A549 (cell line): ENCODE measurements at regions not wholly inside any gene's neighbourhood (a gene's known extent, or its start where the extent isn't known, plus 50 kb on each side); places are given as distances from the start of the nearest gene placed in this dataset.
"Not testable (repeated sequence)": the region's sequence is repeated elsewhere in the genome, so short reads cannot be mapped to it uniquely, and the experiment has no call there.

ENCODE experiments used
- ATAC-seq, 2 experiments: fragments of 200-7000 bp in 1 of 2; fragments of >200 bp in 1 of 2; cut with Nextera tagmentation in 1 of 2; cut with Tn5 transposase in 1 of 2; 3 replicates each; pipeline versions ENCODE4 v1.8.0 to v1.9.1; 2018 to 2020; ENCODE audit warnings: mild to moderate bottlenecking in 1 of 2, moderate library complexity in 1 of 2
- CTCF ChIA-PET: fragments of 300-600 bp; sonication (Branson Sonifier 250); formaldehyde crosslinking; extraction: SDS; loops from one replicate; lab custom pipeline; 2021; ENCODE audit warnings: antibody characterized with exemption, inconsistent platforms; lab: Yijun Ruan, JAX
- POLR2A ChIA-PET: fragments of 350-600 bp; formaldehyde crosslinking; extraction: SDS; loops from one replicate; lab custom pipeline; 2021; ENCODE audit warnings: antibody characterized with exemption, inconsistent platforms; lab: Yijun Ruan, JAX
- DNase-seq, 2 experiments: peaks; one replicate each; pipeline versions ENCODE4 v3.0.0 to v3.0.0-alpha.2; 2011 to 2016; ENCODE audit warnings: low read depth in 1 of 2, low spot score in 1 of 2
- FAIRE-seq: peaks from 2 replicates; lab custom pipeline; 2011; peaks lifted over from hg19 to GRCh38; lab: Jason Lieb, UNC
- H3K27ac ChIP-seq, 2 experiments: fragments of >200 bp; sonication (Bioruptor Twin); formaldehyde crosslinking; 3 replicates each; pipeline ENCODE4 v1.5.1; 2016 to 2017
- H3K4me1 ChIP-seq: fragments of >200 bp; sonication (Bioruptor Twin); formaldehyde crosslinking; 3 replicates; pipeline ENCODE4 v1.6.1; 2016
- H3K4me2 ChIP-seq: fragments of >200 bp; sonication (Bioruptor Twin); formaldehyde crosslinking; 3 replicates; pipeline ENCODE4 v1.6.1; 2016
- H3K4me3 ChIP-seq: fragments of >200 bp; sonication (Bioruptor Twin); formaldehyde crosslinking; 3 replicates; pipeline ENCODE4 v1.5.1; 2016
- H3K9me3 ChIP-seq: fragments of >200 bp; sonication (Bioruptor Twin); formaldehyde crosslinking; 3 replicates; pipeline ENCODE4 v1.6.1; 2016
- CHD2 ChIP-seq: fragments of 150-350 bp; IDR thresholded peaks from 2 replicates; pipeline ENCODE4 v1.6.1; 2014; ENCODE audit warnings: low read length; ENCODE audit not compliant: partially characterized antibody
- CHD4 ChIP-seq: fragments of 200-600 bp; sonication (generic); IDR thresholded peaks from 2 replicates; pipeline ENCODE4 v1.6.1; 2016; ENCODE audit warnings: antibody characterized with exemption, mild to moderate bottlenecking, borderline replicate concordance
- FOSB ChIP-seq: fragments of 250-450 bp; sonication (Bioruptor Pico); IDR thresholded peaks from 2 replicates; pipeline ENCODE4 v1.5.0; 2020; ENCODE audit warnings: mild to moderate bottlenecking, moderate library complexity
- FOSL2 ChIP-seq, 2 experiments: fragments of 450-650 bp in 1 of 2; fragments of >200 bp in 1 of 2; sonication (Bioruptor Twin) in 1 of 2; formaldehyde crosslinking; IDR thresholded peaks; 2 replicates each; pipeline versions ENCODE4 v1.5.0 to v1.6.1; 2016 to 2020; ENCODE audit warnings: mild to moderate bottlenecking in 1 of 2, moderate library complexity in 1 of 2
- JUN ChIP-seq, 2 experiments: fragments of >200 bp; sonication (Bioruptor Twin); formaldehyde crosslinking; IDR thresholded peaks; 2 replicates in 1 of 2; 3 replicates in 1 of 2; pipeline ENCODE4 v1.6.1; 2016 to 2017
- JUNB ChIP-seq: fragments of >200 bp; sonication (Bioruptor Twin); formaldehyde crosslinking; IDR thresholded peaks from 2 replicates; pipeline ENCODE4 v1.6.1; 2016
- KDM5A ChIP-seq: fragments of 200-600 bp; sonication (generic); IDR thresholded peaks from 2 replicates; pipeline ENCODE4 v1.6.1; 2016; ENCODE audit warnings: antibody characterized with exemption, mild to moderate bottlenecking
- MYC ChIP-seq: IDR thresholded peaks from 2 replicates; pipeline ENCODE4 v1.6.1; 2012; ENCODE audit warnings: mild to moderate bottlenecking, inconsistent platforms, low read length, improper control_type of control experiment, borderline replicate concordance
- NFE2L2 ChIP-seq: fragments of 150-350 bp; conservative IDR thresholded peaks from 2 replicates; pipeline ENCODE4 v1.6.1; 2014; ENCODE audit warnings: low read length
- POLR2A ChIP-seq: IDR thresholded peaks from 2 replicates; pipeline ENCODE4 v1.6.1; 2012; ENCODE audit warnings: mild to moderate bottlenecking, low read length
- RCOR1 ChIP-seq: fragments of 150-350 bp; IDR thresholded peaks from 2 replicates; pipeline ENCODE4 v1.6.1; 2014; ENCODE audit warnings: antibody characterized with exemption, low read length, low read depth
- SREBF2 ChIP-seq: fragments of 450-650 bp; IDR thresholded peaks from 2 replicates; pipeline ENCODE4 v1.6.1; 2014; ENCODE audit warnings: mild to moderate bottlenecking, moderate library complexity
- ZNF302 ChIP-seq: fragments of 250-450 bp; sonication (Bioruptor Pico); IDR thresholded peaks from 2 replicates; pipeline ENCODE4 v1.9.0; 2021; ENCODE audit warnings: inconsistent platforms, mild to moderate bottlenecking, moderate library complexity
- WGBS: methylation state at CpG from one replicate; pipeline ENCODE4 v1.1.6; 2017; ENCODE audit errors: missing lambda C conversion rate; 5-methylcytosine and 5-hydroxymethylcytosine counted together
- TF ChIP-seq, protein P1 (sequence below): fragments of >200 bp; sonication (Bioruptor Twin); formaldehyde crosslinking; IDR thresholded peaks from 2 replicates; pipeline ENCODE4 v1.6.1; 2016
- TF ChIP-seq, protein P2 (sequence below): fragments of 250-450 bp; sonication (Bioruptor Pico); IDR thresholded peaks from 2 replicates; pipeline ENCODE4 v1.5.0; 2021; ENCODE audit warnings: mild to moderate bottlenecking, moderate library complexity, borderline replicate concordance
- TF ChIP-seq, protein P3 (sequence below): IDR thresholded peaks from 2 replicates; pipeline ENCODE4 v1.6.1; 2012
- TF ChIP-seq, protein P4 (sequence below): fragments of 250-450 bp; sonication (Bioruptor Pico); IDR thresholded peaks from 2 replicates; pipeline ENCODE4 v1.5.0; 2020; ENCODE audit warnings: low read depth, mild to moderate bottlenecking, moderate library complexity

- TF ChIP-seq CHD2 (no peak), FOSB (CRISPR knock-in tag) (no peak), ZNF302 (CRISPR knock-in tag) (no peak), CHD4 (no peak), SREBF2 (no peak), KDM5A (no peak)
- TF ChIP-seq, protein P1, sequence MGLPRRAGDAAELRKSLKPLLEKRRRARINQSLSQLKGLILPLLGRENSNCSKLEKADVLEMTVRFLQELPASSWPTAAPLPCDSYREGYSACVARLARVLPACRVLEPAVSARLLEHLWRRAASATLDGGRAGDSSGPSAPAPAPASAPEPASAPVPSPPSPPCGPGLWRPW: no peak
Observed at GRCh38 chr6:106785298-106785697, 155.9 kb downstream of the QRSL1 start (continued).

DNA sequence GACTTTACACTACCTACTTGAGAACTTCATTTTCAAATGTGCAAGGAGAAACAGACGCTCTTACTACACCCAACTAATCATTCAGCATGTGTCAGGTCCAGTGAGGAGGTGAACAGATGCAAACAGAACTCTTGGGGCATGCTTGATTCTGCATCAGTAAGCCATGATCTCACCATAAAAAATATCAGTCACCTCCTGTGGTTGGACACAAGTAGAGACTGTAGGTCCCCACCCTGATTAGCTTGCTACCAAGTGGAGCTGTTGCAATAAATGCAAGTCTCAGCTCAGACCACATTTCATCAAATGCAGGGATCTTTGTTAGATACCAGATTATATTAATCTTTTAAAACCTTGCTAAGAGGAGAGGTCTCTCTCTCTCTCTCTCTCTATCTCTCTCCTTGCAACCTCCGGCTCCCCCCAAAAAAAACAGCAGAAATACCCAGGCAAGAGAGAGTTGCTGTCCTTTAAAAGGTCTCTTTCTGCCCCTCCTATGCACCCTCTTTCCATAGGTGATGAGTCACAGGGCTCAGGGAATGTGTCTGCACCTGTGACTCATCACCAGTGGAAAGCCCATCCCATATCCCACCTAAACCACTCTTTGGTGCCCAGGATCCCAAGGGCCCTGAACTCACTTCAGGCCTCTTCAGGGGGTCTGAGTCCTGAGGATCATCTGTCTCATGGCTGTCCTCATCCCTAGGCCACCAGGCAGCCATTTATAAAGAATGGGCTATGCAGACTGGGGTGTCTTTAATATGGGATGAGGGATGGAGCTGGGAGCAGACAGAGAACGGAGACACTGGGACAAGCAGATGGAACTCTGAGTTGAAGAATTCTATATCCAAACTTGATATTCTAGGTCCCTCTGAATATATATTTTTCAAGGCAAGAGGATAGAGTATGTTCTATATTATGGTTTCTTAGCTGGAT lies 154.5 kb downstream of the QRSL1 start:
- DNase-seq (peak; percentile 31 to 54), FAIRE-seq (no peak)
- H3K4me3 ChIP-seq: no peak overlapping the region
- TF ChIP-seq NFE2L2 (no peak), JUNB (peak; percentile 45; the same call in 1 of the 2 replicates), JUN (IDR thresholded peaks at IDR 0.05) (0 out of 5 replicates have a peak, but pooled peaks of 1 of the 2 experiments have one; percentile 21), FOSL2 (IDR thresholded peaks at IDR 0.05) (peak; percentile 71; the same call in 1 of the 2 replicates), FOSL2 (CRISPR knock-in tag; IDR thresholded peaks at IDR 0.05) (peak; percentile 84), RCOR1 (no peak)
- TF ChIP-seq, protein P2, sequence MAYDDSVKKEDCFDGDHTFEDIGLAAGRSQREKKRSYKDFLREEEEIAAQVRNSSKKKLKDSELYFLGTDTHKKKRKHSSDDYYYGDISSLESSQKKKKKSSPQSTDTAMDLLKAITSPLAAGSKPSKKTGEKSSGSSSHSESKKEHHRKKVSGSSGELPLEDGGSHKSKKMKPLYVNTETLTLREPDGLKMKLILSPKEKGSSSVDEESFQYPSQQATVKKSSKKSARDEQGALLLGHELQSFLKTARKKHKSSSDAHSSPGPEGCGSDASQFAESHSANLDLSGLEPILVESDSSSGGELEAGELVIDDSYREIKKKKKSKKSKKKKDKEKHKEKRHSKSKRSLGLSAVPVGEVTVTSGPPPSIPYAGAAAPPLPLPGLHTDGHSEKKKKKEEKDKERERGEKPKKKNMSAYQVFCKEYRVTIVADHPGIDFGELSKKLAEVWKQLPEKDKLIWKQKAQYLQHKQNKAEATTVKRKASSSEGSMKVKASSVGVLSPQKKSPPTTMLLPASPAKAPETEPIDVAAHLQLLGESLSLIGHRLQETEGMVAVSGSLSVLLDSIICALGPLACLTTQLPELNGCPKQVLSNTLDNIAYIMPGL (CRISPR knock-in tag): no peak
- TF ChIP-seq, protein P3, sequence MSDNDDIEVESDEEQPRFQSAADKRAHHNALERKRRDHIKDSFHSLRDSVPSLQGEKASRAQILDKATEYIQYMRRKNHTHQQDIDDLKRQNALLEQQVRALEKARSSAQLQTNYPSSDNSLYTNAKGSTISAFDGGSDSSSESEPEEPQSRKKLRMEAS: no peak
- TF ChIP-seq, all 56 proteins: peak for 3
- ChIA-PET CTCF (interaction anchor here (0.6 to 1.0 kb wide), 2 partner anchors 195 to 450 kb away, joined by 3 read pairs; no protein-coding TSS in a partner anchor), POLR2A (no interaction called here)
- Histone ChIP-seq H3K9me3 (peaks cover 13% of the 10 kb centered on the region; the same call in 2 of the 3 replicates), H3K27ac (peak overlapping the region; percentile 63 to 88), H3K4me2 (peak overlapping the region; percentile 46), H3K4me1 (peaks cover 59% of the 10 kb centered on the region)
- WGBS: 60% methylated on average over 3 of the region's 3 CpGs
- ATAC-seq: peak; percentile 70 to 76; a peak in 4 of 6 replicates

DNA sequence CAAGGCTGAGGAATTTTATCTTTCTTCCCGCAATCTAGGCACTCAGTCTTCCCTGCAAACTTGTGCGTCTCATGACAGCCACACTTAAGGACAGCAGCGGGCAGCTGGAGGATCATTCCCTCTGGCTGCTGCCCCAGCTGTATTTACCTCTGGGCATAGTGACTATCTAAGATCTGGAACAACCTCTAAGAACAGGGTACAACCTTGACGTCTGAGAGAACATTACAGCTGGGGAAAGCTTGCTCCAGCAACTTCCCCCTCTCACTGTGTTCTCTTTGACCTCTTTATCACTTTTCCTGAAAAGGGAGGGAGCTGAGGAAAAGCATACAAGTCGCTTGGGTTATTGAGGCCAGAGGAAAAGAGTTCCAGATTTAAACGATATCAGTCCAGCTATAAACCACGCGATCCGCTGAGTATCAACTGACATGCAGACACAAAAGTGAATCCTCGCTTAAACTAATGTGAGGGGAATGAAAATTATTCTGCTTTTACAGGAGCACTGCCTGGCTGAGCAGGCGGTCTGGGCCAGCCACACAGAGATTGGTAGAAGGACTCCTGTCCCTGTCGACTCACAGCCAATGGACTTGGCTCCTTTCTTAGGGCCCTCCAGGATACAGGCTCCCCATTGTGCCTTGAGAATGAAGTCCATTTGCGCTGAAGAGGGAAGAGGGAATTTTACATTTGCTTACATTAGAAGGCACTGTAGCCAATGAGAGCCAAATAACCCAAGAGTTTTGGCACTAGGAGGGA lies 153.3 kb downstream of the QRSL1 start:
- H3K4me3 ChIP-seq: no peak overlapping the region
- ChIA-PET CTCF (interaction anchor here (0.7 to 1.1 kb wide), 2 partner anchors 29 to 196 kb away, joined by 3 read pairs; no protein-coding TSS in a partner anchor), POLR2A (no interaction called here)
- H3K27ac ChIP-seq: peak overlapping the region; percentile 63 to 88
- peaks cover 48% of the 10 kb centered on the region for H3K4me1 ChIP-seq
- DNase-seq (no peak), ATAC-seq (no peak), FAIRE-seq (no peak)
- peaks cover 14% of the 10 kb centered on the region; the same call in 2 of the 3 replicates for H3K9me3 ChIP-seq
- 90% methylated on average over 13 of the region's 13 CpGs for WGBS
- H3K4me2 ChIP-seq: peak overlapping the region; percentile 46
- TF ChIP-seq MYC: no peak
- TF ChIP-seq, protein P4, sequence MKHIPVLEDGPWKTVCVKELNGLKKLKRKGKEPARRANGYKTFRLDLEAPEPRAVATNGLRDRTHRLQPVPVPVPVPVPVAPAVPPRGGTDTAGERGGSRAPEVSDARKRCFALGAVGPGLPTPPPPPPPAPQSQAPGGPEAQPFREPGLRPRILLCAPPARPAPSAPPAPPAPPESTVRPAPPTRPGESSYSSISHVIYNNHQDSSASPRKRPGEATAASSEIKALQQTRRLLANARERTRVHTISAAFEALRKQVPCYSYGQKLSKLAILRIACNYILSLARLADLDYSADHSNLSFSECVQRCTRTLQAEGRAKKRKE (CRISPR knock-in tag): no peak
- no peak for TF ChIP-seq POLR2A
- TF ChIP-seq, all 56 proteins: peak for 0

DNA sequence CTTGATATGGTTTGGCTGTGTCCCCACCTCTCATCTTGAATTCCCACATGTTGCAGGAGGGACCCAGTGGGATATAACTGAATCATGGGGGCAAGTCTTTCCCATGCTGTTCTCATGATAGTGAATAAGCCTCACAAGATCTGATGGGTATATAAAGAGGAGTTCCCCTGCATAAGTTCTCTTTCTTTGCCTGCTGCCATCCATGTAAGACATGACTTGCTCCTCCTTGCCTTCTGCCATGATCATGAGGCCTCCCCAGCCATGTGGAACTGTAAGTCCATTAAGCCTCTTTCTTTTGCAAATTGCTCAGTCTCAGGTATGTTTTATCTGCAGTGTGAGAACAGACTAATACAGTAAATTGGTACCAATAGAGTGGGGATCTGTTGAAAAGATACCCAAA lies 150.2 kb downstream of the QRSL1 start:
- CTCF ChIA-PET, DNase-seq, ATAC-seq, FAIRE-seq, H3K4me3 ChIP-seq, H3K27ac ChIP-seq, H3K4me2 ChIP-seq, POLR2A ChIA-PET: not testable (repeated sequence)
- Histone ChIP-seq H3K9me3 (peaks cover 14% of the 10 kb centered on the region; the same call in 2 of the 3 replicates), H3K4me1 (peaks cover 18% of the 10 kb centered on the region)
